Fibroblast of villous mesenchyme (primary cell): ENCODE measurements at regions not wholly inside any gene's neighbourhood (a gene's known extent, or its start where the extent isn't known, plus 50 kb on each side); places are given as distances from the start of the nearest gene placed in this dataset.

Experiments used
- DNase-seq: peaks from one replicate; pipeline ENCODE4 v3.0.0-alpha.2; 2010; ENCODE audit warnings: low read depth
- H3K4me3 ChIP-seq: 2 replicates; pipeline ENCODE4 v1.5.1; 2011; ENCODE audit warnings: low read depth, mild to moderate bottlenecking, low read length
- CTCF ChIP-seq: IDR thresholded peaks from 2 replicates; pipeline ENCODE4 v1.5.1; 2012; ENCODE audit warnings: low read depth, mild to moderate bottlenecking, low read length; ENCODE audit not compliant: insufficient read depth

GRCh38 chr9:107899961-107900330 lies 410.4 kb upstream of the KLF4 start:
- no peak for DNase-seq
- no peak for TF ChIP-seq CTCF
- no peak overlapping the region for H3K4me3 ChIP-seq

- H3K4me3 ChIP-seq = no peak overlapping the region
- no peak for TF ChIP-seq CTCF
- DNase-seq = no peak
Measured at GRCh38 chr9:107898761-107899160, 409.2 kb upstream of the KLF4 start.

GRCh38 chr9:107896544-107896943 lies 407.0 kb upstream of the KLF4 start:
- no peak for DNase-seq
- no peak for TF ChIP-seq CTCF
- no peak overlapping the region for H3K4me3 ChIP-seq

- TF ChIP-seq CTCF = no peak
- DNase-seq = peak; percentile 91
- no peak overlapping the region for H3K4me3 ChIP-seq
Measured at GRCh38 chr9:107895501-107896001, 406.0 kb upstream of the KLF4 start.

GRCh38 chr9:107894572-107895261 lies 405.1 kb upstream of the KLF4 start:
- no peak for TF ChIP-seq CTCF
- peak; percentile 97 for DNase-seq
- H3K4me3 ChIP-seq = no peak overlapping the region

- H3K4me3 ChIP-seq = no peak overlapping the region
- no peak for DNase-seq
- no peak for TF ChIP-seq CTCF
Measured at GRCh38 chr9:107890921-107891465, 401.4 kb upstream of the KLF4 start.

- no peak overlapping the region for H3K4me3 ChIP-seq
- no peak for TF ChIP-seq CTCF
- no peak for DNase-seq
Measured at GRCh38 chr9:107888773-107889227, 399.2 kb upstream of the KLF4 start.
